ENCODE measurements at regions not wholly inside any gene's neighbourhood (a gene's known extent, or its start where the extent isn't known, plus 50 kb on each side); places are given as distances from the start of the nearest gene placed in this dataset.

DNA sequence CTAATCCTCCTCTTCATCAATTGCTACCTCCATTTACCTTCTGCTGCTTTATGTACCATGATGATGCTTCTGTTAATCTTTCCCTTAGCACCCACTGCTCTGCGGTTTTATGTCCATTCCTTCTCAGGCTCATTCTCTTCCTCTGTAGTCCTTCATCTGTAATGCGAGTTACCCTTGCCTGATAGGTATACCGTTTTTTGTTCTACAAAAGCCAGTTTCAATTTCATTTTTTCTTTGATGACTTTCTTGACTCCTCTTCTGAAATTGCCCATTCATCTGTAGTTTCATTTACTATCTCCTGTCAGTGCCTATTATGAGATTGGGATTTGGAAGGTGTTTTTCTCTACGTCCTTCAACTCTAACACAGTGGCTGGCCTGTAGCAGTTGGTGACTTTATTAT is 445.9 kb upstream of the ZNF717 start:
- Histone ChIP-seq H3K36me3 (ENCODE audit: control insufficient read depth, insufficient read depth, low read length) (no peaks in the 10 kb centered on the region), H3K9me3 (ENCODE audit: control insufficient read depth, insufficient read depth, low read length) (no peaks in the 10 kb centered on the region), H3K27me3 (ENCODE audit: control insufficient read depth, insufficient read depth, low read length) (no peaks in the 10 kb centered on the region), H3K4me3 (ENCODE audit: low read length) (no peak overlapping the region), H3K27ac (ENCODE audit: low read length) (no peak overlapping the region), H3K4me1 (ENCODE audit: control insufficient read depth, insufficient read depth, low read length) (no peaks in the 10 kb centered on the region)
- no peak for DNase-seq (ENCODE audit: low read depth, low spot score)
- WGBS (ENCODE audit: insufficient coverage, insufficient read length), result no CpG with 5 or more reads among the region's 4 CpGs

DNA sequence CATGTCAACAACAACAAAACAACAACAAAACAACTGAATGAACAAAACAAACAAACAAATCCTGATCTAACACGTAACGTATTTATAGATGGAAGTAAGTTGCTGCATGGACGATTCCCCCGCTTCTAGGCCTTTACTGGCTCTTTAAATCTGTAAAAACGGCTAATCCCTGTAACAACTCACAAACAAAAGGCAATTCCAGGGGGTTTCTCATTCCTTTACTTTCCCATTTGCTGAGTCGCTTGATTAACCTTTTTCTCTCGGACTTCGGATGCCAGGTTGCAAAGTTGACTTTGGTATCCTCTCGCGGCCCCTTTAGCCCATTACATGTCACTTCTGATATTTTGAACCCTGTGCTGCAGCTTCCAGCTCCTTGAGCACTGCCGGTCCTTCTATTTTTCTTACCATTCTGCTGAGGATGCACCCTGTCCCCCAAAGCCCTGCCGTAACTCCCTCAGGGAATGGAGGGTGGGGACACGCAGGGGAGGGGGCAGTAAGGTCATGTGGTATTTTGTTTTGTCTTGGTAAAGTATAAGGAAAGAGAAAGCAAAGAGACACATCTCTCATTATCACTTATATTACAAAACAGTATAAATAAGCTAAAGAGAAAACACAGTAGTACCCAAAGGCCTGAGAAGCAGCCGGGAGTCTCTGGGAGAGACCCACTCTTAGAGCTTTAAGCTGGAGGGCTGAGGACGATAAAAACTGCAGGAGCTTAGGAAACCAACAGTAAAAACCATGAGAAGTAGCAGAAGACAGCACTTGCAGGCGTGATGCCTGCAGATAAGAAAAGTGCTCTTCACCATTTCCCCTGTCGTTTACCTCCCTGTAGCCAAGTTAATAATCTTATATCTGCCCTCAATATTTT is 457.8 kb upstream of the ZNF717 start:
- WGBS (ENCODE audit: insufficient coverage, insufficient read length), result no CpG with 5 or more reads among the region's 17 CpGs
- H3K27ac ChIP-seq (ENCODE audit: low read length), result no peak overlapping the region
- H3K9me3 ChIP-seq (ENCODE audit: control insufficient read depth, insufficient read depth, low read length), result no peaks in the 10 kb centered on the region
- no peak for DNase-seq (ENCODE audit: low read depth, low spot score)
- no peaks in the 10 kb centered on the region for H3K36me3 ChIP-seq (ENCODE audit: control insufficient read depth, insufficient read depth, low read length)
- no peaks in the 10 kb centered on the region for H3K27me3 ChIP-seq (ENCODE audit: control insufficient read depth, insufficient read depth, low read length)
- H3K4me3 ChIP-seq (ENCODE audit: low read length), result no peak overlapping the region
- H3K4me1 ChIP-seq (ENCODE audit: control insufficient read depth, insufficient read depth, low read length), result peaks cover 3% of the 10 kb centered on the region; the same call in 1 of the 2 replicates

DNA sequence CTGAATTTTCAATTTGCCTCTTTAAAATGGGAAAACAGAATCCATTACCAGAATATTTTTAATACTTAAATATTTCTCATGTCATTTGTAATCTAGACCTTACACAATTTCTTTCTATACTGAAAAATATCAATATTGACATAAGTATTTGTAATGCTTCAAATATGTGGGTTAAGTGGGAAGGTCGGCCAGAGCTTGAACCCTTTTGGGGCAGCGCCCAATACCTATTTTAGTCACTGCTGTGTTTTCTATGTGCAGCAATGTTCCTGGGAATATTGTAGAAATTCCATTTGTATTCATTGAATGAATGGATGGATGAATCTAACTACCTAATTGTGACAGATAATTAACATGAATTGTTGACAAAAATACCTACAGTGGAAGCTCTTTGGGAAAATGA is 459.7 kb upstream of the ZNF717 start:
- no peaks in the 10 kb centered on the region for H3K9me3 ChIP-seq (ENCODE audit: control insufficient read depth, insufficient read depth, low read length)
- DNase-seq (ENCODE audit: low read depth, low spot score), result no peak
- no CpG with 5 or more reads among the region's 2 CpGs for WGBS (ENCODE audit: insufficient coverage, insufficient read length)
- H3K27ac ChIP-seq (ENCODE audit: low read length), result no peak overlapping the region
- H3K4me3 ChIP-seq (ENCODE audit: low read length), result no peak overlapping the region
- H3K36me3 ChIP-seq (ENCODE audit: control insufficient read depth, insufficient read depth, low read length), result no peaks in the 10 kb centered on the region
- peaks cover 3% of the 10 kb centered on the region; the same call in 1 of the 2 replicates for H3K4me1 ChIP-seq (ENCODE audit: control insufficient read depth, insufficient read depth, low read length)
- no peaks in the 10 kb centered on the region for H3K27me3 ChIP-seq (ENCODE audit: control insufficient read depth, insufficient read depth, low read length)

DNA sequence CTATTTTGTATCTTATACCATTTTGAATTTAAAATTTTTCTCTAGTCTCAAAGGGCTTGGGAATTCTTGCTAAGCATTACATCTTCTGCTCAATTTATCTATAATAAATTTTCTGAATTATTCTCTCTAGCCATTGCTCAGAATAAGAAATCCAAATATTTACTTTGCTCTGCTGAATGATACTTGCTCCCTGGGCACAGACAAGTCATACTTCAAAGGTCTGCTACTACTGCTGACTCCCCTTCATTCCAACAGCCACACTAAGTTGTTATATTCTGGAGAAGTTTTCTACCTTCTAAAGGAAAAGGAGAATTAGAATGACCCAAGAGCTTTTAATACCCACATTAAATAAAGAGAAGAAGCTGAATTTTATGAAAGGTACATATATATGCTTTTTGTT is 460.3 kb upstream of the ZNF717 start:
- Histone ChIP-seq H3K4me3 (ENCODE audit: low read length) (no peak overlapping the region), H3K36me3 (ENCODE audit: control insufficient read depth, insufficient read depth, low read length) (no peaks in the 10 kb centered on the region), H3K4me1 (ENCODE audit: control insufficient read depth, insufficient read depth, low read length) (peaks cover 3% of the 10 kb centered on the region; the same call in 1 of the 2 replicates), H3K9me3 (ENCODE audit: control insufficient read depth, insufficient read depth, low read length) (no peaks in the 10 kb centered on the region), H3K27me3 (ENCODE audit: control insufficient read depth, insufficient read depth, low read length) (no peaks in the 10 kb centered on the region), H3K27ac (ENCODE audit: low read length) (no peak overlapping the region)
- no peak for DNase-seq (ENCODE audit: low read depth, low spot score)

DNA sequence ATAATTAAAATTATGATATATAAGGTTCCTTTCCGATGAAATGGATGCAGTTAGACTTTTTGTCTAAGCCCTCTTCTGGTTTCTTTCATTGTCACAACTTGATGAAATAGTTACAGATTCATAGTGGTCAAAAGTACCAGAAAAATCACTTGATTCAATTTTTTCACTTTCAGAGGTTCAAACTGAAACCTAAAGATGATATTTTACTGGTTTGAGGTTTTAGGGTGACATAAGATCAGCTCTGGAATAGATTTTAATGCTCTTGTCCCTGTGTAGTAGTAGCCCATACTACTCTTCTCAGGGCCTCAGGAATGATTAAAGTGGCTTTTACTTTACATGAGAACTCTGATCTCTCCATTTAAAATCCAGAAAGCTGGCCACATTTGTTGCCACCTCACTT is 479.1 kb upstream of the ZNF717 start:
- H3K27ac ChIP-seq (ENCODE audit: low read length), result no peak overlapping the region
- DNase-seq (ENCODE audit: low read depth, low spot score), result no peak
- no peaks in the 10 kb centered on the region for H3K9me3 ChIP-seq (ENCODE audit: control insufficient read depth, insufficient read depth, low read length)
- no peaks in the 10 kb centered on the region for H3K27me3 ChIP-seq (ENCODE audit: control insufficient read depth, insufficient read depth, low read length)
- no peak overlapping the region for H3K4me3 ChIP-seq (ENCODE audit: low read length)
- no CpG with 5 or more reads among the region's 1 CpG for WGBS (ENCODE audit: insufficient coverage, insufficient read length)
- no peaks in the 10 kb centered on the region for H3K36me3 ChIP-seq (ENCODE audit: control insufficient read depth, insufficient read depth, low read length)
- no peaks in the 10 kb centered on the region for H3K4me1 ChIP-seq (ENCODE audit: control insufficient read depth, insufficient read depth, low read length)

DNA sequence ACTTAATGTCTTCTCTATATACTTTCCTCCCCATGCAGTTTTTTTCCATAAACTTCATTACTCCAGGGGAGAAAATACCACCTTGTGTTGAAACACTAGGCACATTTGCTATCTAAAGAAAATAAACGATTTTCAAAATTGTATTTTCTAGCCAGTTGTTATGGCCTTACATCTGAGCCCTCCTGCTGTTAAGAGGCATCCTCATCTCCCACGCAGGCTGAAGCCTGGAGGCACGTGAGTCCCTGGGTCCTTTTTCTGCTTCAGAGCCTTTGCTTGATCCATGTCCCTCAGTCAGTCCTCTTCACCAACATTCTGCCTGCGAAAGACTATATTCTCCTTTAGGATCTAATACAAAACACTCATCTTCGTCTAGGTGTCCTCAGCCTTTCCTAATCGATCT is 479.6 kb upstream of the ZNF717 start:
- Histone ChIP-seq H3K4me1 (ENCODE audit: control insufficient read depth, insufficient read depth, low read length) (no peaks in the 10 kb centered on the region), H3K9me3 (ENCODE audit: control insufficient read depth, insufficient read depth, low read length) (no peaks in the 10 kb centered on the region), H3K4me3 (ENCODE audit: low read length) (no peak overlapping the region), H3K27ac (ENCODE audit: low read length) (no peak overlapping the region), H3K36me3 (ENCODE audit: control insufficient read depth, insufficient read depth, low read length) (no peaks in the 10 kb centered on the region), H3K27me3 (ENCODE audit: control insufficient read depth, insufficient read depth, low read length) (no peaks in the 10 kb centered on the region)
- DNase-seq (ENCODE audit: low read depth, low spot score), result no peak
- WGBS (ENCODE audit: insufficient coverage, insufficient read length), result no CpG with 5 or more reads among the region's 6 CpGs

DNA sequence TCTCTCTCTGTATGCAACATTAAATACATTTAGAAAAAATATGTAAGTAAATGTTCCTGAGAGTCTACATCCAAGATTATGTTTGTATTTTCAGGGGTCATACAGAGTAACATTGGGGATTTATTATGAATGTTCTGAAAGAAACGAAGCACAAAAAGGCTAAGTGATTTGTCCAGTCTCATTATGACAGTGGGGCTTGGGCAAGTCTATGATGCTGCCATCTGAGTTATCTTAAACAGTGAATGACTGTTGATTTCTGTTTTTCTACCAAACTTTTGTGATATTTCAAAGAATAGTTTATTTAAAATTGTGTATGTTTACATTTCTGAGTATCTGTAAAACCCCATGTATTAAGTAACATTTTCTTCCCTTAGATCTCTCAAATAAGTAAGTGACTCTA is 481.2 kb upstream of the ZNF717 start:
- Histone ChIP-seq H3K4me1 (ENCODE audit: control insufficient read depth, insufficient read depth, low read length) (no peaks in the 10 kb centered on the region), H3K4me3 (ENCODE audit: low read length) (no peak overlapping the region), H3K27ac (ENCODE audit: low read length) (no peak overlapping the region), H3K9me3 (ENCODE audit: control insufficient read depth, insufficient read depth, low read length) (no peaks in the 10 kb centered on the region), H3K36me3 (ENCODE audit: control insufficient read depth, insufficient read depth, low read length) (no peaks in the 10 kb centered on the region), H3K27me3 (ENCODE audit: control insufficient read depth, insufficient read depth, low read length) (no peaks in the 10 kb centered on the region)
- no peak for DNase-seq (ENCODE audit: low read depth, low spot score)
- WGBS (ENCODE audit: insufficient coverage, insufficient read length), result no CpG with 5 or more reads among the region's 1 CpG

DNA sequence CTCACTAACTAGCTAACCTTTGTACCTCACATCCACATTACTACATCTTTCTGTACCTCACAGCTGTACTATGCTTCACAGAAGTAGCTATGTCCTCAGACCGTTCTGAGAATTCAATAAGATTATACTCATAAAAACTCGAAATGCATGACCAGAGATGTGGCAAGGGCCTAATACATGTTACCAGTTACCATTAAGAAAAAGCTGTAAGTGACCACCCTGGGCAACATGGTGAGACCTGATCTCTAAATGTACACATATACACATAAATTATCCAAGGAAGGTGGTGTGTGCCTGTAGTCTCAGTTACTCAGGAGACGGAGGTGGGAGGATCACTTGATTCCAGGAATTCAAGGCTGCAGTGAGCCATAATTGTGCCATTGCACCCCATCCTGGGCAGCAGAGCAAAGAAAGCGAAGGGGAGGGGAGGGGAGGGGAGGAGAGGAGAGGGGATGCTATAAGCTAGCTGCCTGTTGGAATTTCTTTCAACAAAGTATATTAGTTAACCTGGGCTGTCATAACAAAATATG is 482.6 kb upstream of the ZNF717 start:
- no peaks in the 10 kb centered on the region for H3K4me1 ChIP-seq (ENCODE audit: control insufficient read depth, insufficient read depth, low read length)
- H3K9me3 ChIP-seq (ENCODE audit: control insufficient read depth, insufficient read depth, low read length), result no peaks in the 10 kb centered on the region
- no peak overlapping the region for H3K27ac ChIP-seq (ENCODE audit: low read length)
- no peak overlapping the region for H3K4me3 ChIP-seq (ENCODE audit: low read length)
- no peak for DNase-seq (ENCODE audit: low read depth, low spot score)
- no peaks in the 10 kb centered on the region for H3K36me3 ChIP-seq (ENCODE audit: control insufficient read depth, insufficient read depth, low read length)
- WGBS (ENCODE audit: insufficient coverage, insufficient read length), result no CpG with 5 or more reads among the region's 4 CpGs
- H3K27me3 ChIP-seq (ENCODE audit: control insufficient read depth, insufficient read depth, low read length), result no peaks in the 10 kb centered on the region

DNA sequence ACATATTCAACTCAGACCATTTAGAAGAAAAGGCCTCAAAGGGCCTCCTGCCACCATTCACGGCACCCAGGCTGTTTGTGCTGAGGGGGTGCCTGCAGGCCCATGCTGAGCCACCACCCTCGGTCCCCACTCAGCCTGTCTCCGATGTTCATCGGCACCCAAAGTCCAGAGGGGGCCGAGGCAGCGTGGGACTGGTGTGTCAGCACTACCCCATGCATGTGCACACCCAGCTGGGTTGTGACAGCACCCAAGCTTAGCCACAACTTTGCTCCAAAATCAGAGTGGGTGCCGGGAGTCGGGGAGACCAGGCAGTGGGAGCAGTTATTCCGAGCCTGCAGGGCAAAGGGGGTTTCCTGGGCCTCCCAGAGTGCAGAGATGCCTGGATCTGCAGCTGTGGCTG is 508.5 kb upstream of the ZNF717 start:
- H3K36me3 ChIP-seq (ENCODE audit: control insufficient read depth, insufficient read depth, low read length), result no peaks in the 10 kb centered on the region
- no peaks in the 10 kb centered on the region for H3K27me3 ChIP-seq (ENCODE audit: control insufficient read depth, insufficient read depth, low read length)
- no peaks in the 10 kb centered on the region for H3K9me3 ChIP-seq (ENCODE audit: control insufficient read depth, insufficient read depth, low read length)
- no CpG with 5 or more reads among the region's 9 CpGs for WGBS (ENCODE audit: insufficient coverage, insufficient read length)
- no peak overlapping the region for H3K4me3 ChIP-seq (ENCODE audit: low read length)
- no peaks in the 10 kb centered on the region for H3K4me1 ChIP-seq (ENCODE audit: control insufficient read depth, insufficient read depth, low read length)
- no peak for DNase-seq (ENCODE audit: low read depth, low spot score)
- H3K27ac ChIP-seq (ENCODE audit: low read length), result no peak overlapping the region

DNA sequence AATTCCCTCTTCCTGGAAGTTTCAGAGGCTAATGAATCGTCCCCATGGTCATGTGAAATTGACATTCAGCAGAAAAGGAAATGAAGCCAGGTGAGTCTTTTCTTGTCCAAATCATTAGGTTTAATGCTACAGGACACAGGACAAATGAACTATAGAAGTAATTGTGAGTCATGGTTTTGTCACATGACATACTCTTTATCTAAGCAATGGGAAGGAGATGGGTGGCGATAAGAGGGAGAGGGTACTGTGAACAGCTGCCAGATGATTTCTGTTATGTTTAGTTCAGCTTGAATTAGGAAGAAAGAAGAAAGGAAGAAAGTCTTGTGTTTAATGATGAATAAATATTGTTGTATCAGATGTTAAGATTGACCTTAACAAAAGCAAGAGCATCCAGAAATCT is 515.4 kb upstream of the ZNF717 start:
- no peak overlapping the region for H3K4me3 ChIP-seq (ENCODE audit: low read length)
- H3K9me3 ChIP-seq (ENCODE audit: control insufficient read depth, insufficient read depth, low read length), result no peaks in the 10 kb centered on the region
- no peak overlapping the region for H3K27ac ChIP-seq (ENCODE audit: low read length)
- no peak for DNase-seq (ENCODE audit: low read depth, low spot score)
- H3K27me3 ChIP-seq (ENCODE audit: control insufficient read depth, insufficient read depth, low read length), result no peaks in the 10 kb centered on the region
- no CpG with 5 or more reads among the region's 2 CpGs for WGBS (ENCODE audit: insufficient coverage, insufficient read length)
- H3K4me1 ChIP-seq (ENCODE audit: control insufficient read depth, insufficient read depth, low read length), result no peaks in the 10 kb centered on the region
- H3K36me3 ChIP-seq (ENCODE audit: control insufficient read depth, insufficient read depth, low read length), result no peaks in the 10 kb centered on the region

DNA sequence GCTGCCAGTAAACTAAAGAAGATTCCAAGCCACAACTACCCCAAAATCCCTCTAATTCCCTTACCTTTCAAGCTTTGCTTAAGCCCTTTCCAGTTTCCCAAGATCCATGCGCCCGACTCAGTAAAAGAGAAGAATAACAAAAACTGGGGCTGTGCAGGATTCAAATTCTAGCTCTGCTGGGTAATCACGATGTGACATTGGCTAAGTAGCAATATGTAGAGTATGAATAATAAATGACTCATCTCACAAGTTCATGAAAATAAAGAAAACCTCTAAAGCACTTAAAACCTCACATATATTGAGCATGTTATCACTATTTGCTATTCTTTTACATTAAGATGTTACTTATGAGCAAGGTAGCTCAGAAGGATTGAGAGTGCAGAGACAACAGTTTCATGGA is 522.2 kb upstream of the ZNF717 start:
- Histone ChIP-seq H3K36me3 (ENCODE audit: control insufficient read depth, insufficient read depth, low read length) (no peaks in the 10 kb centered on the region), H3K4me1 (ENCODE audit: control insufficient read depth, insufficient read depth, low read length) (no peaks in the 10 kb centered on the region), H3K9me3 (ENCODE audit: control insufficient read depth, insufficient read depth, low read length) (no peaks in the 10 kb centered on the region), H3K27ac (ENCODE audit: low read length) (no peak overlapping the region), H3K27me3 (ENCODE audit: control insufficient read depth, insufficient read depth, low read length) (no peaks in the 10 kb centered on the region), H3K4me3 (ENCODE audit: low read length) (no peak overlapping the region)
- DNase-seq (ENCODE audit: low read depth, low spot score), result no peak
- WGBS (ENCODE audit: insufficient coverage, insufficient read length), result no CpG with 5 or more reads among the region's 3 CpGs
